Sigmoid colon (tissue), 3 donors: ENCODE measurements at regions not wholly inside any gene's neighbourhood (a gene's known extent, or its start where the extent isn't known, plus 50 kb on each side); places are given as distances from the start of the nearest gene placed in this dataset.

Experiments used
- POLR2A ChIP-seq, 2 donors: fragments of 450-650 bp; IDR thresholded peaks; one replicate each; pipeline ENCODE4 v1.6.1; 2016; ENCODE audit warnings: antibody characterized with exemption in 2 of 2, mild to moderate bottlenecking in 2 of 2, moderate library complexity in 2 of 2
- TF ChIP-seq, protein P1 (sequence below), 4 experiments: fragments of 450-650 bp in 3 of 4; fragments of 200-600 bp in 1 of 4; IDR thresholded peaks; one replicate each; pipeline ENCODE4 v1.5.1; 2016 to 2019; ENCODE audit warnings: antibody characterized with exemption in 4 of 4, mild to moderate bottlenecking in 3 of 4, moderate library complexity in 2 of 4

GRCh38 chr5:97906135-97906534 is 723.1 kb upstream of the RIOK2 start:
- TF ChIP-seq, protein P1, sequence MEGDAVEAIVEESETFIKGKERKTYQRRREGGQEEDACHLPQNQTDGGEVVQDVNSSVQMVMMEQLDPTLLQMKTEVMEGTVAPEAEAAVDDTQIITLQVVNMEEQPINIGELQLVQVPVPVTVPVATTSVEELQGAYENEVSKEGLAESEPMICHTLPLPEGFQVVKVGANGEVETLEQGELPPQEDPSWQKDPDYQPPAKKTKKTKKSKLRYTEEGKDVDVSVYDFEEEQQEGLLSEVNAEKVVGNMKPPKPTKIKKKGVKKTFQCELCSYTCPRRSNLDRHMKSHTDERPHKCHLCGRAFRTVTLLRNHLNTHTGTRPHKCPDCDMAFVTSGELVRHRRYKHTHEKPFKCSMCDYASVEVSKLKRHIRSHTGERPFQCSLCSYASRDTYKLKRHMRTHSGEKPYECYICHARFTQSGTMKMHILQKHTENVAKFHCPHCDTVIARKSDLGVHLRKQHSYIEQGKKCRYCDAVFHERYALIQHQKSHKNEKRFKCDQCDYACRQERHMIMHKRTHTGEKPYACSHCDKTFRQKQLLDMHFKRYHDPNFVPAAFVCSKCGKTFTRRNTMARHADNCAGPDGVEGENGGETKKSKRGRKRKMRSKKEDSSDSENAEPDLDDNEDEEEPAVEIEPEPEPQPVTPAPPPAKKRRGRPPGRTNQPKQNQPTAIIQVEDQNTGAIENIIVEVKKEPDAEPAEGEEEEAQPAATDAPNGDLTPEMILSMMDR (IDR thresholded peaks at IDR 0.05) = no peak
- no peak for TF ChIP-seq POLR2A (IDR thresholded peaks at IDR 0.05)
